Thyroid gland (tissue), 4 donors: ENCODE measurements at regions not wholly inside any gene's neighbourhood (a gene's known extent, or its start where the extent isn't known, plus 50 kb on each side); places are given as distances from the start of the nearest gene placed in this dataset.

Experiments
- POLR2A ChIP-seq, 2 donors: fragments of 450-650 bp; IDR thresholded peaks; one replicate each; pipeline ENCODE4 v1.6.1; 2017; ENCODE audit warnings: antibody characterized with exemption in 2 of 2, mild to moderate bottlenecking in 2 of 2, moderate library complexity in 1 of 2
- TF ChIP-seq, protein P1 (sequence below), 6 experiments: fragments of 200-600 bp in 3 of 6; fragments of 450-650 bp in 3 of 6; sonication (generic) in 3 of 6; IDR thresholded peaks; one replicate each; pipeline ENCODE4 v1.5.1; 2016 to 2019; ENCODE audit warnings: antibody characterized with exemption in 6 of 6, mild to moderate bottlenecking in 2 of 6, inconsistent platforms in 1 of 6, moderate library complexity in 1 of 6

DNA sequence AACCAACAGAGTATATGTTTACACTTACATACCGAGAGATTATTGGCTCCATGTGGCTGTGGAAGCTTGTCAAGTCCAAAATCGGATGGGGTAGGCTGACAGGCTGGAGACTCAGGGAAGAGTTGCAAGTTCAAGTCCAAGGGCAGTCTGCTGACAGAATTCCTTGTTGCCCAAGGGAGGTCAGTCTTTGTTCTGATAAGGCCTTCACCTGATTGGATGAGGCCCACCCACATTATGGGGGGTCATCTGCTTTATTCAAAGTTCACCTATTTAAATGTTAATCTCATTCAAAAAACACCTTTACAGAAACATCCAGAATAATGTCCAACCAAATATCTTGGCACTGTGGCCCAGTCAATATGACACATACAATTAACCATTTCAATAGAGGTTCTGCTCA is 452.4 kb downstream of the KLF12 start:
- TF ChIP-seq, protein P1, sequence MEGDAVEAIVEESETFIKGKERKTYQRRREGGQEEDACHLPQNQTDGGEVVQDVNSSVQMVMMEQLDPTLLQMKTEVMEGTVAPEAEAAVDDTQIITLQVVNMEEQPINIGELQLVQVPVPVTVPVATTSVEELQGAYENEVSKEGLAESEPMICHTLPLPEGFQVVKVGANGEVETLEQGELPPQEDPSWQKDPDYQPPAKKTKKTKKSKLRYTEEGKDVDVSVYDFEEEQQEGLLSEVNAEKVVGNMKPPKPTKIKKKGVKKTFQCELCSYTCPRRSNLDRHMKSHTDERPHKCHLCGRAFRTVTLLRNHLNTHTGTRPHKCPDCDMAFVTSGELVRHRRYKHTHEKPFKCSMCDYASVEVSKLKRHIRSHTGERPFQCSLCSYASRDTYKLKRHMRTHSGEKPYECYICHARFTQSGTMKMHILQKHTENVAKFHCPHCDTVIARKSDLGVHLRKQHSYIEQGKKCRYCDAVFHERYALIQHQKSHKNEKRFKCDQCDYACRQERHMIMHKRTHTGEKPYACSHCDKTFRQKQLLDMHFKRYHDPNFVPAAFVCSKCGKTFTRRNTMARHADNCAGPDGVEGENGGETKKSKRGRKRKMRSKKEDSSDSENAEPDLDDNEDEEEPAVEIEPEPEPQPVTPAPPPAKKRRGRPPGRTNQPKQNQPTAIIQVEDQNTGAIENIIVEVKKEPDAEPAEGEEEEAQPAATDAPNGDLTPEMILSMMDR (IDR thresholded peaks at IDR 0.05), result no peak
- TF ChIP-seq POLR2A (IDR thresholded peaks at IDR 0.05), result no peak
